ENCODE measurements at regions not wholly inside any gene's neighbourhood (a gene's known extent, or its start where the extent isn't known, plus 50 kb on each side); places are given as distances from the start of the nearest gene placed in this dataset.

- TF ChIP-seq RAD21 (IDR thresholded peaks at IDR 0.05; ENCODE audit: low read depth) (no peak), REST (IDR thresholded peaks at IDR 0.05; ENCODE audit: low read depth) (no peak), SP1 (IDR thresholded peaks at IDR 0.05; ENCODE audit: low read depth) (no peak), EZH2phosphoT487 (IDR thresholded peaks at IDR 0.05; ENCODE audit: borderline replicate concordance) (no peak), ZFX (IDR thresholded peaks at IDR 0.05) (no peak)
These were observed 827.6 kb upstream of the KLHL29 start (continued) for GRCh38 chr2:22557406-22557805.

- Histone ChIP-seq H3K4me2 (ENCODE audit: low read length) (no peak overlapping the region), H3K27me3 (ENCODE audit: insufficient read depth, low read length) (no peaks in the 10 kb centered on the region), H3K4me3 (replicated peaks in 1 of 2; ENCODE audit: low read depth in 1 of 2, low read length in 2 of 2) (no peak overlapping the region), H3K36me3 (ENCODE audit: control insufficient read depth in 1 of 2, insufficient read depth in 2 of 2, low read length in 2 of 2) (no peaks in the 10 kb centered on the region), H3K9me2 (ENCODE audit: insufficient read depth) (no peaks in the 10 kb centered on the region), H3K27ac (ENCODE audit: low read depth, low read length) (no peak overlapping the region), H3K9me3 (ENCODE audit: control insufficient read depth in 1 of 2, insufficient read depth in 1 of 2, low read depth in 1 of 2, low read length in 2 of 2) (peaks cover 16 to 17% of the 10 kb centered on the region in 2 experiments; a peak in 2 of 4 replicates), H3K9ac (ENCODE audit: low read length) (no peak overlapping the region), H2AFZ (ENCODE audit: low read depth, low read length, poor library complexity, severe bottlenecking) (no peak overlapping the region), H3K4me1 (ENCODE audit: control insufficient read depth in 1 of 2, insufficient read depth in 2 of 2, low read length in 2 of 2) (no peaks in the 10 kb centered on the region), H4K20me1 (ENCODE audit: insufficient read depth) (no peaks in the 10 kb centered on the region), H3K79me2 (ENCODE audit: insufficient read depth, low read length) (no peaks in the 10 kb centered on the region)
- ChIA-PET CTCF (no interaction called here), RAD21 (ENCODE audit: low non-redundant PET in 1 of 2, low total read pairs in 2 of 2, uncharacterized antibody in 2 of 2, unreplicated experiment in 2 of 2) (no interaction called here), POLR2A (no interaction called here)
- TF ChIP-seq TCF7L2 (IDR thresholded peaks at IDR 0.05; ENCODE audit: borderline replicate concordance, extremely low read depth, insufficient read depth, insufficient read length) (no peak), POLR2A (IDR thresholded peaks at IDR 0.05; ENCODE audit: borderline replicate concordance, extremely low read depth, insufficient read depth, insufficient read length) (no peak), EZH2 (IDR thresholded peaks at IDR 0.05) (no peak), ELF1 (IDR thresholded peaks at IDR 0.05; ENCODE audit: borderline replicate concordance, low read depth) (no peak), POLR2AphosphoS5 (IDR thresholded peaks at IDR 0.05; ENCODE audit: low read depth, low read length) (no peak), ATF3 (IDR thresholded peaks at IDR 0.05) (no peak), CTCF (IDR thresholded peaks at IDR 0.05 in 2 of 3, conservative IDR thresholded peaks at IDR 0.05 in 1 of 3; ENCODE audit: borderline replicate concordance in 1 of 3, insufficient read depth in 1 of 3, low read depth in 2 of 3, low read length in 2 of 3) (no peak), EGR1 (IDR thresholded peaks at IDR 0.05; ENCODE audit: low read depth) (no peak), REST (IDR thresholded peaks at IDR 0.05; ENCODE audit: low read depth) (no peak), YY1 (IDR thresholded peaks at IDR 0.05; ENCODE audit: extremely low read depth, insufficient replicate concordance, low read depth, low read length) (no peak), RAD21 (IDR thresholded peaks at IDR 0.05; ENCODE audit: low read depth) (no peak), ZNF274 (IDR thresholded peaks at IDR 0.05; ENCODE audit: low read depth, low read length) (no peak), SP1 (IDR thresholded peaks at IDR 0.05; ENCODE audit: low read depth) (no peak), CBX3 (IDR thresholded peaks at IDR 0.05; ENCODE audit: low read depth) (no peak)
- DNase-seq (ENCODE audit: low read depth, low spot score) (no peak), ATAC-seq (no peak)
- intact Hi-C loops (cut with micrococcal nuclease): no loop called here
- BruUV-seq (replicated peaks): no TSS peak
These were observed 825.0 kb upstream of the KLHL29 start for GRCh38 chr2:22560021-22560420.
